DOHH2 (cell line): ENCODE measurements at regions not wholly inside any gene's neighbourhood (a gene's known extent, or its start where the extent isn't known, plus 50 kb on each side); places are given as distances from the start of the nearest gene placed in this dataset.

Experiments used
- H3F3A ChIP-seq: fragments of 200-600 bp; sonication (generic), shearing (Covaris generic); 2 replicates; pipeline ENCODE4 v1.6.0; 2016; ENCODE audit warnings: antibody characterized with exemption, mild to moderate bottlenecking; ENCODE audit not compliant: control insufficient read depth, insufficient read depth
- H3K27ac ChIP-seq: fragments of 200-600 bp; sonication (generic); 2 replicates; pipeline ENCODE4 v1.5.1; 2014; ENCODE audit warnings: low read depth, mild to moderate bottlenecking, low read length, moderate library complexity
- H3K27me3 ChIP-seq: fragments of 200-600 bp; sonication (generic); 2 replicates; pipeline ENCODE4 v1.6.1; 2014; ENCODE audit warnings: mild to moderate bottlenecking, low read length, mixed read lengths; ENCODE audit not compliant: control insufficient read depth
- H3K36me3 ChIP-seq: fragments of 200-600 bp; sonication (generic); 2 replicates; pipeline ENCODE4 v1.6.1; 2014; ENCODE audit warnings: mild to moderate bottlenecking, low read length, moderate library complexity, mixed read lengths; ENCODE audit not compliant: control insufficient read depth
- H3K4me1 ChIP-seq: fragments of 200-600 bp; sonication (generic); 2 replicates; pipeline ENCODE4 v1.6.1; 2014; ENCODE audit warnings: mild to moderate bottlenecking, low read length, mixed read lengths; ENCODE audit not compliant: control insufficient read depth
- H3K4me2 ChIP-seq: fragments of 200-600 bp; sonication (generic); 2 replicates; pipeline ENCODE4 v1.6.0; 2014; ENCODE audit warnings: mild to moderate bottlenecking, low read length, moderate library complexity
- H3K4me3 ChIP-seq: fragments of 200-600 bp; sonication (generic); 2 replicates; pipeline ENCODE4 v1.5.1; 2014; ENCODE audit warnings: mild to moderate bottlenecking, low read length, mixed read lengths
- H3K79me2 ChIP-seq: fragments of 200-600 bp; sonication (generic); 2 replicates; pipeline ENCODE4 v1.6.1; 2014; ENCODE audit warnings: mild to moderate bottlenecking, low read length, mixed read lengths; ENCODE audit not compliant: control insufficient read depth
- H3K9me2 ChIP-seq: fragments of 200-600 bp; sonication (generic); replicated peaks from 2 replicates; pipeline ENCODE4 v1.6.1; 2014; ENCODE audit warnings: mild to moderate bottlenecking, low read length, mixed read lengths; ENCODE audit not compliant: control insufficient read depth
- H3K9me3 ChIP-seq: fragments of 200-600 bp; sonication (generic); 2 replicates; pipeline ENCODE4 v1.6.1; 2014; ENCODE audit warnings: antibody characterized with exemption, low read length, mixed read lengths; ENCODE audit not compliant: control insufficient read depth, insufficient read depth
- H4K20me1 ChIP-seq: fragments of 200-600 bp; sonication (generic); 2 replicates; pipeline ENCODE4 v1.6.0; 2014; ENCODE audit warnings: low read depth, mild to moderate bottlenecking, antibody characterized with exemption, low read length, moderate library complexity; ENCODE audit not compliant: control insufficient read depth, insufficient read depth
- EZH2phosphoT487 ChIP-seq: fragments of 200-600 bp; sonication (generic); IDR thresholded peaks from 2 replicates; pipeline ENCODE4 v1.6.1; 2017; ENCODE audit warnings: borderline replicate concordance, mild to moderate bottlenecking, antibody characterized with exemption, low read length, moderate library complexity, mixed read lengths
- TF ChIP-seq, protein P1 (sequence below): fragments of 200-600 bp; sonication (generic); IDR thresholded peaks from one replicate; pipeline ENCODE4 v1.5.1; 2014; ENCODE audit warnings: antibody characterized with exemption, mild to moderate bottlenecking, low read depth, low read length; ENCODE audit not compliant: poor library complexity, severe bottlenecking

DNA sequence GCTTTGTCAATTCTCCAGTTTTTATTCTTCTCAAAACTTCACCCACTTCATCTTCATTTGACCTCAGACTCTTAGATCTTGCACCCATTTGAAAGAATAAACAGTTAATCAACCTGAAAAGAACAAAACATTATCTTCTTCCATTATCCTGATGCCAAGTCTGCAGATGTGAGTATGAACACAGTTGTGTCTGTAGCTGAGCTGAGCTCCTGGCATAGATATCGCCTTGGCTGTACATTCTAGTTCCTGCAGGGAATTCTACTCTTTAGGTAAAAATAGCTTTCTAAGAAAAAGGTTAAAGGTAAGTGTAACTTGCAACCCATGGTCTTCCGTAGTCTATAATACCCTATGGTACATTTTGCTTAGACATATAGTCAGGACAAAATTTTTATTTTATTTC, 169.7 kb downstream of the KCNA5 start:
- no peaks in the 10 kb centered on the region for H3K36me3 ChIP-seq
- no peaks in the 10 kb centered on the region for H3K9me2 ChIP-seq
- no peaks in the 10 kb centered on the region for H3K9me3 ChIP-seq
- H4K20me1 ChIP-seq, result no peaks in the 10 kb centered on the region; the same call in 1 of the 2 replicates
- no peak overlapping the region for H3K4me3 ChIP-seq
- no peaks in the 10 kb centered on the region for H3K4me1 ChIP-seq
- H3K27me3 ChIP-seq, result no peaks in the 10 kb centered on the region
- no peaks in the 10 kb centered on the region for H3F3A ChIP-seq
- TF ChIP-seq, protein P1, sequence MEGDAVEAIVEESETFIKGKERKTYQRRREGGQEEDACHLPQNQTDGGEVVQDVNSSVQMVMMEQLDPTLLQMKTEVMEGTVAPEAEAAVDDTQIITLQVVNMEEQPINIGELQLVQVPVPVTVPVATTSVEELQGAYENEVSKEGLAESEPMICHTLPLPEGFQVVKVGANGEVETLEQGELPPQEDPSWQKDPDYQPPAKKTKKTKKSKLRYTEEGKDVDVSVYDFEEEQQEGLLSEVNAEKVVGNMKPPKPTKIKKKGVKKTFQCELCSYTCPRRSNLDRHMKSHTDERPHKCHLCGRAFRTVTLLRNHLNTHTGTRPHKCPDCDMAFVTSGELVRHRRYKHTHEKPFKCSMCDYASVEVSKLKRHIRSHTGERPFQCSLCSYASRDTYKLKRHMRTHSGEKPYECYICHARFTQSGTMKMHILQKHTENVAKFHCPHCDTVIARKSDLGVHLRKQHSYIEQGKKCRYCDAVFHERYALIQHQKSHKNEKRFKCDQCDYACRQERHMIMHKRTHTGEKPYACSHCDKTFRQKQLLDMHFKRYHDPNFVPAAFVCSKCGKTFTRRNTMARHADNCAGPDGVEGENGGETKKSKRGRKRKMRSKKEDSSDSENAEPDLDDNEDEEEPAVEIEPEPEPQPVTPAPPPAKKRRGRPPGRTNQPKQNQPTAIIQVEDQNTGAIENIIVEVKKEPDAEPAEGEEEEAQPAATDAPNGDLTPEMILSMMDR, result no peak
- TF ChIP-seq EZH2phosphoT487, result no peak
- H3K79me2 ChIP-seq, result no peaks in the 10 kb centered on the region
- no peak overlapping the region for H3K4me2 ChIP-seq
- no peak overlapping the region for H3K27ac ChIP-seq

DNA sequence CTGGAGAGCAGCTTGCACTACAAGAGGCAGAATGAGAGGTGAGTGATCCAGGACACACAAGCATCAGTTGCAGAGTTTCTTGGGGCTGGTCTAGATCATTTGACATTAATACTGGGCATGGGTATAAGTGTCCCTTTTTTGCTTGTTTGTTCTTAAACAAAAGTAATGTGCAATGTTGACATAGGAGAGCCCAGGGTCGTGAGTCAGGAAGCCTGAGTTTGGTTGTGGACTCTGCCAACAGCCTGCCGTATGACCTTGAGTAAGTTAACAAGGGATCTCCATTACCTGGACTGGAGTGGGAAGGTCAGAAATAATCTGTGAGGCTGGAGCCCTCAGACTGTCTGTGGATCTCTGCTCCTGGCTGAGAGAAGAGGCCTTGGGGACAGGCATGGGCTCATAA, 170.3 kb downstream of the KCNA5 start:
- no peaks in the 10 kb centered on the region for H3F3A ChIP-seq
- TF ChIP-seq, protein P1, result no peak
- TF ChIP-seq EZH2phosphoT487, result no peak
- H3K79me2 ChIP-seq, result no peaks in the 10 kb centered on the region
- no peaks in the 10 kb centered on the region for H3K9me2 ChIP-seq
- H3K4me2 ChIP-seq, result no peak overlapping the region
- no peak overlapping the region for H3K4me3 ChIP-seq
- H3K27ac ChIP-seq, result no peak overlapping the region
- H3K36me3 ChIP-seq, result no peaks in the 10 kb centered on the region
- H3K4me1 ChIP-seq, result no peaks in the 10 kb centered on the region
- H4K20me1 ChIP-seq, result no peaks in the 10 kb centered on the region; the same call in 1 of the 2 replicates
- H3K27me3 ChIP-seq, result no peaks in the 10 kb centered on the region
- H3K9me3 ChIP-seq, result no peaks in the 10 kb centered on the region

DNA sequence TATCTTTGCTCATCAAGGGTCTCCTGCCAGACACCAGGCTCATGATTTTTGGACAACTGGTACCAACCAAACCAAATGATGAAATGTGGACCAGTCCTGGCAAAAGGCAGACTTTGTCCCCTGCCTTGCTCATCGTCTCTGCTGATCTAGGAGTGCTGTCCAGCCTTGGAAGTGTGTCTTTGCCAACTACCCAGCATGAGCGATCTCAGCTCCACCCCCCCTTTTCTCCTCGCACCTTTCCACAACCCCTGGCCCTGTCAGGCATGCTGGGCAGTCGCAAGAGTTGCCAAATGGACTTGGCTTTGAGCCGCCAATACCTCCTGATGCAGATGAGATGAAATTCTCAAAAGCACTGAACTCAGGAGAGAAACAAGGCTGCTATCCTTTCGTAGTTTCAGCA, 174.3 kb downstream of the KCNA5 start:
- H3K4me2 ChIP-seq, result no peak overlapping the region
- no peaks in the 10 kb centered on the region for H3K9me2 ChIP-seq
- no peak overlapping the region for H3K4me3 ChIP-seq
- no peak for TF ChIP-seq EZH2phosphoT487
- TF ChIP-seq, protein P1, result no peak
- H3K79me2 ChIP-seq, result no peaks in the 10 kb centered on the region
- no peaks in the 10 kb centered on the region for H3K4me1 ChIP-seq
- H4K20me1 ChIP-seq, result no peaks in the 10 kb centered on the region; the same call in 1 of the 2 replicates
- no peak overlapping the region for H3K27ac ChIP-seq
- H3K27me3 ChIP-seq, result no peaks in the 10 kb centered on the region
- H3K9me3 ChIP-seq, result no peaks in the 10 kb centered on the region
- no peaks in the 10 kb centered on the region for H3K36me3 ChIP-seq
- H3F3A ChIP-seq, result no peaks in the 10 kb centered on the region
